HG03280 (cell line): ENCODE measurements at regions not wholly inside any gene's neighbourhood (a gene's known extent, or its start where the extent isn't known, plus 50 kb on each side); places are given as distances from the start of the nearest gene placed in this dataset.

ENCODE experiments used
- ATAC-seq: cut with Tn5 transposase; IDR thresholded peaks from one replicate; pipeline ENCODE4 v1.9.1; 2021; ENCODE audit warnings: mild to moderate bottlenecking, moderate library complexity; ENCODE audit not compliant: unreplicated experiment

DNA sequence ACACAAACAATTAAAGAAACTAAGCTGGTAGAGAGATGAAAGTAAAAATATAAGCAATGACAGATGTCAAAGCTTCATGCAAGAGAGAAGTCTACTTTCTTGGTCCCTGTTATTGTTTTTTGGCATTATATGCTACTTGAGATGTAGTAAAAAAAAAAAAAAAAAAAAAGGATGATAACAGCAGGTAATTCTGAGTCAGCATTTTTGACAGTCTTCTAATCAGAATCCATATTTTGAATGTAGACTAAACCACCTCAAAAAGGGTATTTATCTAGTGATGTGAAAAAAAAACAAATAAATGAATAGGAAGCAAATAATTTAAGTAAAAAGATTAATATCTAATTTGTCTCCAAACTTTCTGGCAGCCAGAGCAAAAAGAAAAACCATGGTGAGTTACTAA lies 422.2 kb upstream of the CPEB2 start:
- no peak for ATAC-seq

DNA sequence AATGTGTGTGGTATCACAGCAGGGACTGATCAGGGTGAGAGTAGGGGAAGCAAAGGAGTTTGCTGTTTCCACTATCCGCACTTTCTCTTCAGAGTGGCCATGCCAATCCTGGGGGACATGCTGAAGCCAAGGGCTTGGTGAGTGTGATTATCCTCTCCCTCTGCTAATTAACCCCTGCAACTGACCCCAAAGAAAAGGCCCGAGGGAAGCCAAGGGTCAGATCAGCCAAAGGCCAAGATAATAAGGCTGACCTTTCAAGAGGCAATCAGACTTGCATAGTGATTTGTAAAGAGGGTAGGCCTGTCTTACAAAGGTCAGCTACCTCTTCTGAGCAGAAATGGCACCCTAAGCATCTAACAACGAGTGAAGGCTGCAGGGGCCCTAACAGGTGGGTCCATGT lies 420.5 kb upstream of the CPEB2 start:
- ATAC-seq = no peak

DNA sequence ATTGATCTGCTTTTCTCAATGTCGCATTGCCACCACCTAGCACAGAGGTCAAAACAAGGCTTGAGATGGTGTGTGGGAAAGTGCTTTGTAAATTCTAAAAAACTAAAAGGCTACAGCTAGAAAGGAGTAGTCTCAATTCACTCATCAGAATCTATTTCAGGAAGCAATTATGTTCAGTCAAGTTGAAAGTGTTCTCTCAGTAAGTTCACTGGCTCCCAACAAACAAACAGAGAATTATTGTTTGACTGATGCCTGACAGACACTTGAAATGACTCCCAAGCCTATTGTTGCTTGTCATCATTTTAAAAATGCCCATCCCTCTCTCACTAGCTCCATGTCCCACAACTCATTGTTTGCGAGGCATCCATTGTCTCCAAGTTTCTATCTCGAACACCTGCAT lies 419.6 kb upstream of the CPEB2 start:
- no peak for ATAC-seq

DNA sequence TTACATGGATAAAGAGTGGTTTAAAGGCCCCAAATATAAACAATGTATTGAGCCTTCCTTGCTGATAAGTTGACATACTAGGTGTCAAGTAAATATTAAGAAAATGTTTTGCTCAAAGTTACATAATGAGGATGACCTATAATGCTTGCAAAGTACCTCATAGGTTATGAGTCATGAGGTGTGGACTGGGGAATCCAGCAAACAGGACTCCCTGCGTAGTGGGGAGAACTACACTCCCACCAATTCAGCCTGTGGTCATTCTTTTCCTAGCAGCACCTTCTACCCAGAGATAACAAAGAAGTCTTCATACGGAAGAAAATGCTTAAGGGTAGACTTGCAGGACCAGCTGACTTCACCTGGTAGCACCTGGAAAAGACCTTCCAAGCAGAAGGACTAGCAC lies 418.9 kb upstream of the CPEB2 start:
- no peak for ATAC-seq

DNA sequence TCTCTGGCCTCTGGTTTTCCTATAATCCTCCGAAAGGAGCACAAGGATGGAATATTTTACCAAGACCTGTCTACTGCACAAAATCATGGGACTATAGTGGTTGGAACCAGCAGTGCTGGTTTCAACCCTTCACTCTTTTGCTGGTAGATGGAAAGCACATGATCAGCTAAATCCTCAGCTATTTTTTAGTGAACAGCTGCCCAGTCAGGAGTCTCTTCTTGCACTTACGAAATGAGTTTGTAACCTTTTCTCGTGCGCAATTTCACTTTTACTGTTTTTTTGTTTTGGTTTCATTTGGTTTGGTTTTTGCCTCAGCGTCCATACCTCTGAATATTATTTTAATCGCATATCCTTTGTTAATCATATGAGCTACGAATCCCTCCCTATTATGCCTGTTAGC lies 418.5 kb upstream of the CPEB2 start:
- no peak for ATAC-seq

DNA sequence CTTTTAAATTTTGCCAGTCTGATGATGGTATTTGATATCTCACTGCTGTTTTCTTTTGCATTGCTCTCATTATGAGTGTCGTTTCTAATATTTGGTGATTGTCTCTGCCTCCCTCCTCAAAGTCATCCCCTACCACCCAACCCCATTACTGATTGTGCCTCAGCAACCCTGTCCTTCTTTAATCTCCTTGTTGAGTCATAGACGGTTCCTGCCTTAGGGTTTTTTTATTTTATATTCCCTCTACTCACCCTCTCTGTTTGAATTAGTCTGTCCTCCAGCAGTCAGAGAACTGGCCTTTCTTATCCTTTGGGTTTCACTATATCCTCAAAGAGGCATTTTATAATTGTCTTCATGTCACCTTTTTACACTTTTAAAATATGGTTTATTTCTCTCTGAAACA lies 409.3 kb upstream of the CPEB2 start:
- no peak for ATAC-seq

DNA sequence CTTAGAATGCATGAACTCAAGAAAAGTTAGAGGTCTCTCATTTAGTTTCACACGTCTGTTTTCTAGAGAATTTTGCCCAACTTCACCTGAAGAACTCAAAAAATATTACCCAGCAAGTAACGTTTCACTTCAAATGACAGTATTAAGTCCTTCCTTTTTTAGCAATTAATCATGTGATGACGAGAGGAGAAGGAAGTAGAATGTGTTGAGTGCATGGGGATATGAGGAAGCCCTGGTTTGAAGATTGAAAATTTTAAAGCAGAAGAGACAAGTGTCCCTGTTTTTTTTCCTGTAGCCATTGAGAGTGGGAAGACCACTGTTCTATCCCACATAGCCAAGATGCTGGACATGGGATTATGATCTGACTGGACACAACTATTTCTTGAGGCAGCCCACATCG lies 406.3 kb upstream of the CPEB2 start:
- no peak for ATAC-seq

DNA sequence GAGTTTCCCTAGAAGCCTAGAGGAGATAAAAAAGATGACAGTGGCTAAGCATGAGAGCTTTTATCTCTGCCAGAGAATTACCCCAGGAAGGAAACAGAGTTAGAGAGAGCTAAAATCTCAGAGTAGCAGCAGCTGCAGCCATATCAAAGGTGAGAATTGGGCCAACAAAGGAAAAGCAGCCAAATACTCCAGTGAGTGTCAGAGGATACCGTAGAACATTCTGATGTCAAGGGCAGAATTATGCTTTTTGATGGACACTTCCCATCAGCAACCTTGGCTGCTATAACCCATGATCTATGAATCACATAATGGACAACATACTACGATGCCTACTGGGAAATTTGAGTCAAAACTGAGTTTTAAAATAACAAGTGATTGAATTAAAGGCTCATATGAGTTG lies 405.8 kb upstream of the CPEB2 start:
- no peak for ATAC-seq

DNA sequence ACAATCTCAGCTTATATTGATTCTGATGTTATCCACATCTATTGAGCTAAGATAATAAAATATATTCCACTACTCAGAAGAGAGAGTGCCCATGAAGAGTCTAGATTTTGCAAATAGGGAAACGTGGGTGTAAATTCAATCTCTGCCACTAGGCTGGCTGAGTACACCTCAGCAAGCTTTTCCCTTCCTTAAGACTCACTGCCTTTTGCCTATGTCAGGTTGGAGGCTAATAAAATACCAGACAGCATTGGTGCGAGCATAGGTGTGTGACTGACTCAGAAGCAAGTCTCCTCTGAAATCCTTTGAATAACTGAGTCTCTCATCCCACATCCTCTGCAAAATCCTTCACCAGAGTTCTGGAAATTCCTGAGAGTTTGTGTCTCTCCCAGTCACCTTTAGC lies 405.4 kb upstream of the CPEB2 start:
- ATAC-seq = no peak

DNA sequence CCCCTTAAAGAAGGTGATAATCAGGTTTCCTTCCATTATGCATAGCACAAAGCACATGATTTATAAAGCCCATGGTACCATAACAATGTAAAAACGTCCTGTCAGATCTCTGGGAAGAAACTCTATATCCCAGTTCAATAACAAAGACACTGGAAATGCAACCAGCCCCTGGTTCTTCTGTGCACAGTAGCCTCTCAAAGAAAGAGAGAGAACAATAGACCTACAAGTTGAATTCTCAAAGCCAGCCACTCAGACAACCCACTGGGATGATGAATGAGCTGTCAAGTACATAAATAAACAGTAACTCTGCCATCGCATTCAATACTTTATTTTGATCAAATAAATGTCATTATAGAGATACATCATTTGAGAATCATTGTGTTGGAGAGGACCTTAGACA lies 400.1 kb upstream of the CPEB2 start:
- ATAC-seq = no peak

DNA sequence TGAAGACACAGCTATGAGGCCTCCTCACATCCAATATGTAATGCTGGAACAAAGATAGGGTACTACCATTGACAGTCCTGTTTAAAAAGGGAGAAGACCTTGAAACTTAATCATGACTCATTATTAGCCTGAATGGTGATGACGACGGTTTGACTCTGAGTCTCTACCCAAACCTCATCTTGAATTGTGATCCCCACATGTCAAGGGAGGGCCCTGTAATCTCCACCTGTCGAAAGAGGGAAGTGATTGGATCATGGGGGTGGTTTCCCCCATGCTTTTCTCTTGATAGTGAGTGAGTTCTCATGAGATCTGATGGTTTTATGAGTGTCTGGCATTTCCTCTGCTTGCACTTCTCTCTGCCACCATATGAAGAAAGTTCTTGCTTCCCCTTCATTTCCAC lies 395.3 kb upstream of the CPEB2 start:
- ATAC-seq = no peak

DNA sequence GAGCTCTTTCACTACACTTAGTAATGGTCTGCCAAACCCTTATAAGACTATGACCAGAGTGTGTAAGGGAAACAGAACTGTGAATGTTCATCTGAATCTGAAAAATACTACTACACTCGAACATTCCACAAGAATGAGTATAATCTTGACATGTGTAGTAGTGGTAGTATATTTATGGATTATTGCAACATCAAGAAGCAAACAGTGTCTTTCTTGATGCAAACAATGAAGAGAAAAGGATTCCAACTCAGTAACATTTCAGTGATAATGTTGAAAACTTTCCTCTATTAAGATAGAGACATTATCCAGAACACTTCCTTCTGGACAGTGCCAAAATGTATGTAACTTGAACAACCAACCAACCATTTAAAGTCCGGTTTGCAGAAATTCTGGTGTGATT lies 394.7 kb upstream of the CPEB2 start:
- no peak for ATAC-seq

DNA sequence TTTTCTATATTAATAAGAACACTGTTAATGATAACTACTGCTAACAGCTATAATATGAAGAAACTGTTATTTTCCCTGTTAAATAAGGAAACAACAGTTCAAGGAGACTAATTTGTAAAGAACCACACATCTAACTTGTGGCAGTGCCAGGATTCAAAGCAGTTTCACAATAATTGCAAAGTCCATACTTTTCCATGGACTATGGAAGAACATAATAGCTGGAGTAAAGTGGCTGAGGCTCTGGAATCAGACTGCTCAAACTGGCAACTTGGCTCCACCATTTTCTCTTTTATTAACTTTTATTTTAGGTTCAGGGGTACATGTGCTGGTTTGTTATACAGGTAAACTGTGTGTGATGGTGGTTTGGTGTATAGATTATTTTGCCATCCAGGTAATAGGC lies 393.7 kb upstream of the CPEB2 start:
- ATAC-seq = no peak

DNA sequence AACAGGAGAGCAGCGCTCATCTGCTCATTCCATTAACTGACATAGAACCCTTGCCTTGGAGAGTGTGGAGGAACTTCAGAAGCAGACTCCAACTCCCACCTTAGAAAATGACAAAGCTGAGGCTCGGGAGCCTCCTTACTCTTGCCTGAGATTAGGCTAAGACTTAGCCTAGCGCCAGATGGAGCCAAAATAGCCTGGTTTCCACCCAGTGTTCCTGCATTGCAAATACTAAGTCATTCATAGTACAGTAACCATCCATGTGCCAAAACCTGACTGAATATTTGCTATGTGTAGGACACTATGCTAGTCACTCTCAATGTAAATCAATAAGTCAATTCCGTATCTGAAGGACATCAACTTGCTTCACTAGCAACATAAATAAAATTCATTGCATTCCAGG lies 387.4 kb upstream of the CPEB2 start:
- no peak for ATAC-seq

DNA sequence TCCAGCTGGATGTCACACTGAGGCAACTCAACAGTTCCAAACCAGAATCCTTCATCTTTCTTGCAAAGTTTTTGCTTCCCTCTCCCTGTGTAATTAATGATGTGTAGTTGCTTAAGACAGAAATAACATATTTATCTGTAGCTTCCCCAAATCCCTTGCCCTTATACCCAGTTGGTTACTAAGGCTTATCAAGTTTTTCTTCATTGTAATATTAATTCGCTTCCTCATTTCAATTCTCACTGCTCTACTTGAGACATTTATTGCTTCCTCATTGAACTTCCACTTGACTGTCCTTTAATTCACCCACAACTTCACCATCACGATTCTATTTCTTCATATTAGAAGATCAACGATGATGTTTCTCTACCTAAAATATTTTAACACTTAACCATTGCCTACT lies 386.6 kb upstream of the CPEB2 start:
- ATAC-seq = no peak

DNA sequence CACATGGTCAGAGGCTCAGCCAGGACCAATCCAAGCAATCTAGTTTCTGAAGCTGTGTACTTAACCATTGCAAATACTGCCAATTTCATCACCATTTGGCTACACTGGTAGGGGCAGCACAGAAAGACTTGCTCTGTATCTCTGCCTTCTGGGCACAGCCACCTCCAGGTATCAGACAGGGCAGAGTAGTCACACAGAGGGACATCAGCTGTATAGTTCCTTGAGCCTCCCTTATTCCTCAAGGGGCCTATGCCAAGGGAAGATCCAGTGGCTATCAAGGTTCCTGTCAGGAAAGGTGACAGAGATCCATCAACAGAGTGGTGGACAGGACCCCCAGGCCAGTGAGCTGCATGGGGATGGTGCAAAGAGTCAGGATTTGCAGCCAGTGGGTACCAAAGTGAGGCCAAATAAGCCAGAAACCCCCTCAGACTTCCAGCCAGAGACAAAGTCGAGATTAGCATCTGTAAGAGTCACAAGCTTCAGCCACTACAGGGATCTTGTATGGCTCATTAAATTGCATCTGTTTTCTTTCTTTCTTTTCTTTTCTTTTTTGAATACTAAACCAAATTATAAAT lies 381.6 kb upstream of the CPEB2 start:
- ATAC-seq = no peak

DNA sequence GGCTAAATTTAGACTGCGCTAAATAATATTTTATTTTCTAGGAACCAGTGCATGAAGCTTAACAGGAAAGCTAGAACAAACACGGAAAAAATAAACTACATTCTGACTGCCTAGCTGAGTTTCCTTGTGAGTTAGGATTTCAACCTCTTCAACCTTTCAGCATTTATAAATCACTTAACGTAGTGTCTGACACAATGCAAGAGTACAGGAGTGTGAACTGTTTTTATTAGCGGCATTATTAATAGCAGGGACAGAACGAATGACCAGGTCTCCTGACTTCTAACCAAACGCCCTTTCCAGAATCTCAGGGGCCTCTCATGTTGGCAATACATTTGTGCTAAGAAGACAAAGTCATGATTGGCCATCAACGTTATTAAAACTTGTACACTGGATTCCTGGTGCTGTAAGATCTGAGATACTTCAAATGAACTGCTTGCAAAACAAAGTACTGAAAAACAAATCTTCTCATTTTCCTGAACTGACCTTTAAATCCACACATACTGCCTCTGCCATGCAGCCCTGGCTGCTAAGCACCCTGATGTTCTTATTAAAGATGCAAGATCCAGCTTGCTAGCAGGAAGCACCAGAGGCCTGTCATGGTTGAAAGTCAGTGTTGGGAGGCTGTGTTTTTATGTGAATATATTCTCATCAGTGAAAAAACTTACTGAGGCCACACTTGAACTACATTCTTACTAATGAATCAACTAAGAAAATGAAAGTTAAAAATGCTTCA lies 380.4 kb upstream of the CPEB2 start:
- no peak for ATAC-seq

DNA sequence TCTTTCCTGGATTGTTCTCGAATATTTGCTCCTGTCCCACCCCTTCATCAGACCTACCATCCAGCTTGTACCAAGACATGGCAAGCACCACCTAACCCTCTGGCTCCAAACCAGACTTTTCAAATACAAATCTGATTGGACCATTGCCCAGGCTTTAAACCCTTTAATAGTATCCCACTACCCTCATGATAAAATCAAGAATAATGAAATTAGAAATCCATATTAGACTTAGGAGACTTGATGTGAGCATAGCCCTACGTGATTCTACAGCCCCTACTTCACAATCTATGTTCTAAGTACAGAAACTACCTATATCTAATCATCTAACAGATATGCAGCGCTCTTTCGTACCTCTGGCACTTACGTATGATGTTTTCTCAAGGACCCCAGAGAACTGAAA lies 375.2 kb upstream of the CPEB2 start:
- no peak for ATAC-seq

DNA sequence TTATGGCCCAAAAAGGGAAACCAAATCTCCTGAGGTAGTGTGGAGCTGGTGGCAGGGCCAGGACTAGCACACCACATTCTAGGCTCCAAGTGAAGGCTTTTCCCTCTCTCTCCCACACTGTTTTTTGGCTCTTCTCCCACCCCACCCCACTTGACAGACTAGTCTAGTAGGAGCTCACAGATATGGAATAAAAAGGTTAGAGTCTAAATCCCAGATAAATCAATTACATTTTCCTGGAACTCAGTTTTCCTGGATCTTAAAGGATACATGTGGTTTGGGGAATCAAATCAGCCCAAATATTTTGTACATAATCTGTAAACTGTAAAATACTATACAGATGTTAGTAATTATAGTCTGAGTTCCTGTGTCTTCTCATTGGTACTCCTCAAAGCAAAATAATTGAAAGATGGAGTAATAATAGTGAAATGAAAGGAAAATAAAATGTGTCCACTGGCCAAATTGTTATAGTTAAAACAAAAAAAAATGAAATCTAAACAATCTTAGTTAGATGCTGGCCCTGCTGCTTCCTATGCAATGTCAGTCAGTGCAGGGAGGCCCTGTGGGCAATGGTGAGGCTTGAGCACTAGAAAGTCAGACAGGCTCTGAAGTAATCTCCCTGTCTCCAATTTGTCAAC lies 370.4 kb upstream of the CPEB2 start:
- ATAC-seq = no peak

DNA sequence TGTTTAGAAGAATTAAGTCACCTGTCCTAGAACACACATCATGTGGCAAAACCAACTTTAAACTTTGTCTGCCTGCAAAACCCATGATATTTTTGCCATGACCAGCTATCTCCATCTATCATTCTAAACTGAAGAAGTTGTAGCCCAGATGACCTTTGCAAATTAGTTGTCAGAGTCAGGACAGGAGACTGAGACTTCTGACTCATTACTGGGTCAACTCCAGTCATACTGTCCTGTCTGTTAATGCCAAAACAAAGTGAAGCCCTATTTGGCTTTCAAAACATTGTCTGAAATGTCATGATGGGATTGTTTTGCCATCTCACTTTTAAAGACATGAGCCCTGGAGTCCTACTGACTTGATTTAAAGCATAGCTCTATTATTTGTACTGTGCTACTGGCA lies 365.7 kb upstream of the CPEB2 start:
- ATAC-seq = no peak

DNA sequence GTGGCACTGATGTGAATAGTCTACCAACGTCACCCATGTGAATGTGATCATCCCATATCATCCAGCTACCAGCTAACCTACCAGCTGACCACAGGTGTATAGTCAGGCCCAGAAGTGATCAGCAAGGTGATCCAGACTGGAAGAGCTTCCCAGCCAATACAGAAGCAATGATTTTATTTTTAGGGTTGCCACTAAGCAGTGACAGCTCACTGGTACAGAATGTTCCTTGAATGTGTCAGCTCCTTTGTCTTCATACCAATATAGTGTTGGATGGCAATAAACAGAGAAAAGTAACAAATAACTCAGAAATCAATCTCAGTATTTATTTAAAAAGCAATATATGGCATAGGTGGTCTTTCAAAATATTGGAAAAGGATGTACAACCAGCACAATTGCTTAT lies 361.8 kb upstream of the CPEB2 start:
- ATAC-seq = no peak

DNA sequence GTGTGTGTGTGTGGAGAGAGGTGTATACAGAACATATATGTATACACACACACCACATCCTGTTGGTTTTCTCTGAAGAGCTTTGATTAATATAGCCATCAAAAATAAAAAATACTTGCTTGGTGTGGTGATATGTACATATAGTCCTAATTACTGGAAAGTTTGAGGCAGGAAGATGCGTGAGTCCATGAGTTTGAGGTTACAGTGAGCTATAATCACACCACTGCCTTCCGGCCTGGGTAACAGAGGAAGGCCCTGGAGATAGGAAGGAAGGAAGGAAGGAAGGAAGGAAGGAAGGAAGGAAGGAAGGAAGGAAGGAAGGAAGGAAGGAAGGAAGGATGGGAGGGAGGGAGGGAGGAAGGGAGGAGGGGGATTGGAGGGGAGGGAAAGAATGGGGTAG lies 360.4 kb upstream of the CPEB2 start:
- ATAC-seq = no peak
